ENCODE measurements at regions not wholly inside any gene's neighbourhood (a gene's known extent, or its start where the extent isn't known, plus 50 kb on each side); places are given as distances from the start of the nearest gene placed in this dataset.

- Histone ChIP-seq H3K4me3 (no peak overlapping the region), H3K36me3 (replicated peaks in 1 of 2; ENCODE audit: insufficient read depth in 1 of 2, low read depth in 2 of 2) (no peaks in the 10 kb centered on the region), H3K4me1 (no peaks in the 10 kb centered on the region), H3K27ac (no peak overlapping the region), H3K27me3 (no peaks in the 10 kb centered on the region), H3K9me3 (no peaks in the 10 kb centered on the region)
- DNase-seq (no peak), ATAC-seq (no peak)
- no peak for TF ChIP-seq CTCF (IDR thresholded peaks at IDR 0.05)
- no peak for TF ChIP-seq POLR2A (IDR thresholded peaks at IDR 0.05)
- 41 to 54% methylated on average over 3 of the region's 3 CpGs for WGBS, 2 donors
- intact Hi-C loops (cut with DNase I), result no loop called here
Measured at GRCh38 chr9:88816591-88816990, 174.7 kb upstream of the S1PR3 start.

GRCh38 chr9:88817628-88818027 is 173.6 kb upstream of the S1PR3 start:
- TF ChIP-seq POLR2A (IDR thresholded peaks at IDR 0.05) (no peak), CTCF (IDR thresholded peaks at IDR 0.05) (no peak)
- intact Hi-C loops (cut with DNase I), result no loop called here
- Histone ChIP-seq H3K4me3 (no peak overlapping the region), H3K4me1 (no peaks in the 10 kb centered on the region), H3K36me3 (replicated peaks in 1 of 2; ENCODE audit: insufficient read depth in 1 of 2, low read depth in 2 of 2) (no peaks in the 10 kb centered on the region), H3K9me3 (no peaks in the 10 kb centered on the region), H3K27me3 (no peaks in the 10 kb centered on the region), H3K27ac (no peak overlapping the region)
- ATAC-seq, result no peak
- no peak for DNase-seq
- 63 to 72% methylated on average over 7 of the region's 7 CpGs for WGBS, 2 donors

GRCh38 chr9:88818495-88819201 is 172.6 kb upstream of the S1PR3 start:
- no peak for TF ChIP-seq CTCF (IDR thresholded peaks at IDR 0.05)
- no peak for TF ChIP-seq POLR2A (IDR thresholded peaks at IDR 0.05)
- intact Hi-C loops (cut with DNase I), result no loop called here
- WGBS, 2 donors, result 67 to 68% methylated on average over 11 of the region's 11 CpGs
- H3K9me3 ChIP-seq, result no peaks in the 10 kb centered on the region
- ATAC-seq, result no peak
- no peaks in the 10 kb centered on the region for H3K36me3 ChIP-seq (replicated peaks in 1 of 2; ENCODE audit: insufficient read depth in 1 of 2, low read depth in 2 of 2)
- DNase-seq, result no peak
- H3K4me3 ChIP-seq, result no peak overlapping the region
- H3K4me1 ChIP-seq, result no peaks in the 10 kb centered on the region
- no peak overlapping the region for H3K27ac ChIP-seq
- H3K27me3 ChIP-seq, result no peaks in the 10 kb centered on the region

GRCh38 chr9:88819476-88819875 is 171.8 kb upstream of the S1PR3 start:
- Histone ChIP-seq H3K4me3 (no peak overlapping the region), H3K36me3 (replicated peaks in 1 of 2; ENCODE audit: insufficient read depth in 1 of 2, low read depth in 2 of 2) (no peaks in the 10 kb centered on the region), H3K9me3 (no peaks in the 10 kb centered on the region), H3K27ac (no peak overlapping the region), H3K4me1 (no peaks in the 10 kb centered on the region), H3K27me3 (no peaks in the 10 kb centered on the region)
- WGBS, 2 donors, result 85 to 91% methylated on average over 2 of the region's 2 CpGs
- DNase-seq (no peak), ATAC-seq (no peak)
- intact Hi-C loops (cut with DNase I), result no loop called here
- no peak for TF ChIP-seq POLR2A (IDR thresholded peaks at IDR 0.05)
- no peak for TF ChIP-seq CTCF (IDR thresholded peaks at IDR 0.05)

DNA sequence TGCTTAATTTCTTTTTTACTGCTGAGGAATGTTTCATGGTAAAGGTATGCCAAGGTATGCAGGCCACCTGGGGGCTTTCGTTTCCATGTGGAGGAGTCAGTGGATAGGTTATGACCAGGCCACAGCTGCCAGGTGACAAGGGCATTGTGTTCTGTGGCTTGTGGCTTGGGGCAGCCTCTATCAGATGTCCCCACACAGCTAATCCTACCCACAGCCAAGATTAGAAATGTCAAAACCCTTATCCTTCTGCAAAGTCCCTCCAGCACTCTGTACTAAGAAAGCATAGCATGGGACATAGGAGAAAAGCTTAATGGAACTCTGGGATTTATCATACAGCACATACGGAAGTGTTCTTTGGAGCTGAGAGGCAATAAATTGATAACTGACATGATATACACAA is 171.2 kb upstream of the S1PR3 start:
- H3K36me3 ChIP-seq (replicated peaks in 1 of 2; ENCODE audit: insufficient read depth in 1 of 2, low read depth in 2 of 2), result no peaks in the 10 kb centered on the region
- H3K27ac ChIP-seq, result no peak overlapping the region
- H3K27me3 ChIP-seq, result no peaks in the 10 kb centered on the region
- ATAC-seq (no peak), DNase-seq (no peak)
- 69 to 79% methylated on average over 2 of the region's 2 CpGs for WGBS, 2 donors
- no peaks in the 10 kb centered on the region for H3K4me1 ChIP-seq
- intact Hi-C loops (cut with DNase I), result no loop called here
- TF ChIP-seq CTCF (IDR thresholded peaks at IDR 0.05) (no peak), POLR2A (IDR thresholded peaks at IDR 0.05) (no peak)
- H3K4me3 ChIP-seq, result no peak overlapping the region
- H3K9me3 ChIP-seq, result no peaks in the 10 kb centered on the region

Measured in body of pancreas (tissue), 4 donors.